Endothelial cell (in vitro differentiated cells): ENCODE measurements at regions not wholly inside any gene's neighbourhood (a gene's known extent, or its start where the extent isn't known, plus 50 kb on each side); places are given as distances from the start of the nearest gene placed in this dataset.

ENCODE experiments used
- DNase-seq: peaks from one replicate; pipeline ENCODE4 v3.0.0; 2021; ENCODE audit warnings: low spot score
- H3K27ac Mint-ChIP-seq: one replicate; pipeline ENCODE4 v1.8.0; 2021; ENCODE audit warnings: mixed read lengths, inconsistent platforms; ENCODE audit not compliant: unreplicated experiment
- H3K27me3 Mint-ChIP-seq: one replicate; pipeline ENCODE4 v1.8.0; 2021; ENCODE audit warnings: mild to moderate bottlenecking, moderate library complexity, mixed read lengths, inconsistent platforms; ENCODE audit not compliant: unreplicated experiment
- H3K36me3 Mint-ChIP-seq: one replicate; pipeline ENCODE4 v1.8.0; 2021; ENCODE audit warnings: mild to moderate bottlenecking, low read depth, mixed read lengths, inconsistent platforms; ENCODE audit not compliant: unreplicated experiment
- H3K4me1 Mint-ChIP-seq: one replicate; pipeline ENCODE4 v1.8.0; 2021; ENCODE audit warnings: mild to moderate bottlenecking, mixed read lengths, inconsistent platforms; ENCODE audit not compliant: unreplicated experiment
- H3K4me3 Mint-ChIP-seq: one replicate; pipeline ENCODE4 v1.8.0; 2021; ENCODE audit warnings: mild to moderate bottlenecking, mixed read lengths, inconsistent platforms; ENCODE audit not compliant: unreplicated experiment
- H3K9me3 Mint-ChIP-seq: one replicate; pipeline ENCODE4 v1.8.0; 2021; ENCODE audit warnings: mixed read lengths, inconsistent platforms; ENCODE audit not compliant: unreplicated experiment
- CTCF ChIP-seq: fragments of 200-600 bp; sonication (generic); IDR thresholded peaks from one replicate; pipeline ENCODE4 v1.5.0; 2021; ENCODE audit warnings: antibody characterized with exemption; ENCODE audit not compliant: unreplicated experiment

GRCh38 chr4:117773064-117773936, 261.0 kb upstream of the NDST3 start:
- no peak for DNase-seq
- no peak for TF ChIP-seq CTCF
- H3K27ac Mint-ChIP-seq: no peak overlapping the region
- H3K36me3 Mint-ChIP-seq: no peaks in the 10 kb centered on the region
- H3K4me3 Mint-ChIP-seq: no peak overlapping the region
- no peaks in the 10 kb centered on the region for H3K4me1 Mint-ChIP-seq
- H3K27me3 Mint-ChIP-seq: no peaks in the 10 kb centered on the region
- no peaks in the 10 kb centered on the region for H3K9me3 Mint-ChIP-seq

GRCh38 chr4:117777721-117778120, 256.6 kb upstream of the NDST3 start:
- H3K9me3 Mint-ChIP-seq: no peaks in the 10 kb centered on the region
- H3K4me3 Mint-ChIP-seq: no peak overlapping the region
- no peaks in the 10 kb centered on the region for H3K27me3 Mint-ChIP-seq
- H3K27ac Mint-ChIP-seq: no peak overlapping the region
- no peaks in the 10 kb centered on the region for H3K36me3 Mint-ChIP-seq
- no peaks in the 10 kb centered on the region for H3K4me1 Mint-ChIP-seq
- no peak for TF ChIP-seq CTCF
- DNase-seq: no peak

GRCh38 chr4:117783716-117784115, 250.6 kb upstream of the NDST3 start:
- Mint-ChIP-seq H3K9me3 (no peaks in the 10 kb centered on the region), H3K27ac (no peak overlapping the region), H3K27me3 (no peaks in the 10 kb centered on the region), H3K4me3 (no peak overlapping the region), H3K36me3 (no peaks in the 10 kb centered on the region), H3K4me1 (no peaks in the 10 kb centered on the region)
- DNase-seq: no peak
- TF ChIP-seq CTCF: no peak

- H3K27me3 Mint-ChIP-seq: no peaks in the 10 kb centered on the region
- H3K36me3 Mint-ChIP-seq: no peaks in the 10 kb centered on the region
- DNase-seq: no peak
- no peak overlapping the region for H3K27ac Mint-ChIP-seq
- H3K4me3 Mint-ChIP-seq: no peak overlapping the region
- TF ChIP-seq CTCF: no peak
- no peaks in the 10 kb centered on the region for H3K9me3 Mint-ChIP-seq
- H3K4me1 Mint-ChIP-seq: no peaks in the 10 kb centered on the region
Measured at GRCh38 chr4:117784266-117784665, 250.0 kb upstream of the NDST3 start.

GRCh38 chr4:117786566-117786965, 247.7 kb upstream of the NDST3 start:
- H3K27me3 Mint-ChIP-seq: no peaks in the 10 kb centered on the region
- no peaks in the 10 kb centered on the region for H3K4me1 Mint-ChIP-seq
- H3K9me3 Mint-ChIP-seq: no peaks in the 10 kb centered on the region
- no peak for DNase-seq
- no peak overlapping the region for H3K4me3 Mint-ChIP-seq
- no peak for TF ChIP-seq CTCF
- H3K36me3 Mint-ChIP-seq: no peaks in the 10 kb centered on the region
- no peak overlapping the region for H3K27ac Mint-ChIP-seq
